ENCODE measurements at regions not wholly inside any gene's neighbourhood (a gene's known extent, or its start where the extent isn't known, plus 50 kb on each side); places are given as distances from the start of the nearest gene placed in this dataset.

DNA sequence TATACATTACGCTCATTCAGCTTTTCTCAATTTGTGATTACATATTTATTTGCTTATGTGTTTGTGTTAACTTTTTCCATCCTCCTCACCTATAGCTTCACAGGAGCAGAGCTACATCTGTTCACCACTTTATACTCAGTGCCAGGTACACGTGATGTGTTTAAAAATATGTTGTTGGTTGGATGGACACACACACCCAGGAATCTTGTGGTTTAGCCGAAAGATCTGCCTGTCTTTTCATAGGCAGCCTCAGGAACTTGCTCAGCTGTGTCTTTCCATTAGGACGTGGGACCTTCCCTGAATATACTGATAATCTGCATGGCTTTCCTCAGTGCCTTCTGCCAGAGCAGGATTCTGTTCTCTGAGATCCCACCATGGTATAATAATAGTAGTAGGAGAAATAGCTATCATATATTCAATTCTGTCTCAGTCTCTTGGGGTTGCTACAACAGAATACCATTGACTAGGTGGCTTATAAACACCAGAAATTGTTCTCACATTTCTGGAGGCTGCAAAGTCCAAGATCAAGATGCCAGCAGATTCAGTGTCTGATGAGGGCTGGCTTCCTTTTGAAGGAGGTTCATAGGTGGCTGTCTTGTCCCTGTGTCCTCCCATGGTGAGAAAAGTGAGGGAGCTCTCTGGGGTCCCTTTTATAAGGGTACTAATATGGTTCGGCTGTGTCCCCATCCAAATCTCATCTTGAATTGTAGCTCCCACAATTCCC, 50.0 kb upstream of the SOD3 start:
- TF ChIP-seq, protein P1, sequence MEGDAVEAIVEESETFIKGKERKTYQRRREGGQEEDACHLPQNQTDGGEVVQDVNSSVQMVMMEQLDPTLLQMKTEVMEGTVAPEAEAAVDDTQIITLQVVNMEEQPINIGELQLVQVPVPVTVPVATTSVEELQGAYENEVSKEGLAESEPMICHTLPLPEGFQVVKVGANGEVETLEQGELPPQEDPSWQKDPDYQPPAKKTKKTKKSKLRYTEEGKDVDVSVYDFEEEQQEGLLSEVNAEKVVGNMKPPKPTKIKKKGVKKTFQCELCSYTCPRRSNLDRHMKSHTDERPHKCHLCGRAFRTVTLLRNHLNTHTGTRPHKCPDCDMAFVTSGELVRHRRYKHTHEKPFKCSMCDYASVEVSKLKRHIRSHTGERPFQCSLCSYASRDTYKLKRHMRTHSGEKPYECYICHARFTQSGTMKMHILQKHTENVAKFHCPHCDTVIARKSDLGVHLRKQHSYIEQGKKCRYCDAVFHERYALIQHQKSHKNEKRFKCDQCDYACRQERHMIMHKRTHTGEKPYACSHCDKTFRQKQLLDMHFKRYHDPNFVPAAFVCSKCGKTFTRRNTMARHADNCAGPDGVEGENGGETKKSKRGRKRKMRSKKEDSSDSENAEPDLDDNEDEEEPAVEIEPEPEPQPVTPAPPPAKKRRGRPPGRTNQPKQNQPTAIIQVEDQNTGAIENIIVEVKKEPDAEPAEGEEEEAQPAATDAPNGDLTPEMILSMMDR (IDR thresholded peaks at IDR 0.05; ENCODE audit: borderline replicate concordance, extremely low read depth, low read length, poor library complexity, severe bottlenecking), result no peak
- no peak for TF ChIP-seq EZH2 (IDR thresholded peaks at IDR 0.05; ENCODE audit: borderline replicate concordance, low read depth, low read length, severe bottlenecking)
